Neural cell (in vitro differentiated cells): ENCODE measurements at regions not wholly inside any gene's neighbourhood (a gene's known extent, or its start where the extent isn't known, plus 50 kb on each side); places are given as distances from the start of the nearest gene placed in this dataset.

Experiments
- H2AFZ ChIP-seq: fragments of 200-600, 300-800 bp; sonication (generic), shearing (Covaris generic); 2 replicates; pipeline ENCODE4 v1.6.0; 2014; ENCODE audit warnings: low read depth, mild to moderate bottlenecking, antibody characterized with exemption, low read length, moderate library complexity
- H3F3A ChIP-seq: fragments of 200-600 bp; shearing (Covaris generic); 2 replicates; pipeline ENCODE4 v1.6.1; 2016; ENCODE audit warnings: mild to moderate bottlenecking, moderate library complexity, mixed read lengths, antibody characterized with exemption, low read length; ENCODE audit not compliant: insufficient read depth, poor library complexity, severe bottlenecking
- H3K27ac ChIP-seq: fragments of 200-600, 300-800 bp; sonication (generic), shearing (Covaris generic); 2 replicates; pipeline ENCODE4 v1.5.1; 2014; ENCODE audit warnings: mild to moderate bottlenecking, low read length, moderate library complexity
- H3K27me3 ChIP-seq: fragments of 300-800, 200-600 bp; sonication (generic), shearing (Covaris generic); 2 replicates; pipeline ENCODE4 v1.6.0; 2014; ENCODE audit warnings: mild to moderate bottlenecking, low read depth, low read length, moderate library complexity; ENCODE audit not compliant: insufficient read depth
- H3K36me3 ChIP-seq: fragments of 300-800, 200-600 bp; sonication (generic), shearing (Covaris generic); 2 replicates; pipeline ENCODE4 v1.5.1; 2014; ENCODE audit warnings: mild to moderate bottlenecking, antibody characterized with exemption, low read length, moderate library complexity; ENCODE audit not compliant: insufficient read depth
- H3K4me2 ChIP-seq: fragments of 300-800, 200-600 bp; sonication (generic), shearing (Covaris generic); 2 replicates; pipeline ENCODE4 v1.6.0; 2014; ENCODE audit warnings: mild to moderate bottlenecking, low read length
- H3K4me3 ChIP-seq: fragments of 300-800, 200-600 bp; sonication (generic), shearing (Covaris generic); 2 replicates; pipeline ENCODE4 v1.5.1; 2014; ENCODE audit warnings: mild to moderate bottlenecking, low read length, moderate library complexity
- H3K79me2 ChIP-seq: fragments of 200-600 bp; shearing (Covaris generic); replicated peaks from 2 replicates; pipeline ENCODE4 v1.6.0; 2014; ENCODE audit warnings: mild to moderate bottlenecking, low read length, moderate library complexity; ENCODE audit not compliant: insufficient read depth
- H3K9ac ChIP-seq: fragments of 300-800, 200-600 bp; sonication (generic), shearing (Covaris generic); 2 replicates; pipeline ENCODE4 v1.6.1; 2016; ENCODE audit warnings: mild to moderate bottlenecking, low read length, mixed read lengths
- H3K9me2 ChIP-seq: fragments of 200-600 bp; shearing (Covaris generic); 2 replicates; pipeline ENCODE4 v1.6.1; 2016; ENCODE audit warnings: mild to moderate bottlenecking, low read length, mixed read lengths; ENCODE audit not compliant: insufficient read depth
- H3K9me3 ChIP-seq: fragments of 200-600, 300-800 bp; sonication (generic), shearing (Covaris generic); 2 replicates; pipeline ENCODE4 v1.6.1; 2016; ENCODE audit warnings: mild to moderate bottlenecking, mixed run types, low read length, moderate library complexity, mixed read lengths
- H4K20me1 ChIP-seq: fragments of 200-600 bp; shearing (Covaris generic); 2 replicates; pipeline ENCODE4 v1.6.1; 2016; ENCODE audit warnings: mild to moderate bottlenecking, mixed run types; ENCODE audit not compliant: insufficient read depth
- EP300 ChIP-seq: fragments of 450-650 bp; conservative IDR thresholded peaks from 2 replicates; pipeline ENCODE4 v1.6.1; 2014; ENCODE audit warnings: antibody characterized with exemption, mild to moderate bottlenecking, moderate library complexity; ENCODE audit not compliant: poor library complexity, severe bottlenecking
- EZH2 ChIP-seq: fragments of 200-600, 300-800 bp; shearing (Covaris generic), sonication (generic); IDR thresholded peaks from 2 replicates; pipeline ENCODE4 v1.6.1; 2014; ENCODE audit warnings: antibody characterized with exemption, low read length, borderline replicate concordance, mild to moderate bottlenecking; ENCODE audit not compliant: insufficient read depth, poor library complexity, severe bottlenecking
- MXI1 ChIP-seq: fragments of 450-650 bp; conservative IDR thresholded peaks from 2 replicates; pipeline ENCODE4 v1.6.1; 2014; ENCODE audit warnings: antibody characterized with exemption, mild to moderate bottlenecking; ENCODE audit not compliant: poor library complexity, severe bottlenecking
- POLR2AphosphoS5 ChIP-seq: IDR thresholded peaks from 2 replicates; pipeline ENCODE4 v1.6.1; 2012
- RAD21 ChIP-seq: fragments of 450-650 bp; conservative IDR thresholded peaks from 2 replicates; pipeline ENCODE4 v1.6.1; 2014; ENCODE audit warnings: antibody characterized with exemption, mild to moderate bottlenecking, moderate library complexity
- SMC3 ChIP-seq: fragments of 450-650 bp; conservative IDR thresholded peaks from 2 replicates; pipeline ENCODE4 v1.6.1; 2014; ENCODE audit warnings: antibody characterized with exemption, mild to moderate bottlenecking, moderate library complexity; ENCODE audit not compliant: poor library complexity
- TAF1 ChIP-seq: IDR thresholded peaks from 2 replicates; pipeline ENCODE4 v1.6.1; 2012; ENCODE audit warnings: low read depth
- TF ChIP-seq, protein P1 (sequence below): fragments of 450-650 bp; IDR thresholded peaks from 2 replicates; pipeline ENCODE4 v1.5.1; 2014; ENCODE audit warnings: antibody characterized with exemption, mild to moderate bottlenecking, moderate library complexity; ENCODE audit not compliant: poor library complexity, severe bottlenecking
- TF ChIP-seq, protein P2 (sequence below): IDR thresholded peaks from 2 replicates; pipeline ENCODE4 v1.6.1; 2012; ENCODE audit warnings: borderline replicate concordance

GRCh38 chr10:83919187-83919586 lies 220.1 kb upstream of the GHITM start:
- Histone ChIP-seq H3K9me3 (no peaks in the 10 kb centered on the region), H3K36me3 (no peaks in the 10 kb centered on the region), H3K4me2 (no peak overlapping the region), H3F3A (no peaks in the 10 kb centered on the region), H3K9me2 (no peaks in the 10 kb centered on the region), H4K20me1 (no peaks in the 10 kb centered on the region), H2AFZ (no peak overlapping the region), H3K27ac (no peak overlapping the region), H3K79me2 (no peaks in the 10 kb centered on the region), H3K27me3 (no peaks in the 10 kb centered on the region), H3K4me3 (no peak overlapping the region), H3K9ac (no peak overlapping the region)
- TF ChIP-seq MXI1 (no peak), EZH2 (no peak), RAD21 (no peak), EP300 (no peak), TAF1 (no peak), SMC3 (no peak), POLR2AphosphoS5 (no peak)
- TF ChIP-seq, protein P1, sequence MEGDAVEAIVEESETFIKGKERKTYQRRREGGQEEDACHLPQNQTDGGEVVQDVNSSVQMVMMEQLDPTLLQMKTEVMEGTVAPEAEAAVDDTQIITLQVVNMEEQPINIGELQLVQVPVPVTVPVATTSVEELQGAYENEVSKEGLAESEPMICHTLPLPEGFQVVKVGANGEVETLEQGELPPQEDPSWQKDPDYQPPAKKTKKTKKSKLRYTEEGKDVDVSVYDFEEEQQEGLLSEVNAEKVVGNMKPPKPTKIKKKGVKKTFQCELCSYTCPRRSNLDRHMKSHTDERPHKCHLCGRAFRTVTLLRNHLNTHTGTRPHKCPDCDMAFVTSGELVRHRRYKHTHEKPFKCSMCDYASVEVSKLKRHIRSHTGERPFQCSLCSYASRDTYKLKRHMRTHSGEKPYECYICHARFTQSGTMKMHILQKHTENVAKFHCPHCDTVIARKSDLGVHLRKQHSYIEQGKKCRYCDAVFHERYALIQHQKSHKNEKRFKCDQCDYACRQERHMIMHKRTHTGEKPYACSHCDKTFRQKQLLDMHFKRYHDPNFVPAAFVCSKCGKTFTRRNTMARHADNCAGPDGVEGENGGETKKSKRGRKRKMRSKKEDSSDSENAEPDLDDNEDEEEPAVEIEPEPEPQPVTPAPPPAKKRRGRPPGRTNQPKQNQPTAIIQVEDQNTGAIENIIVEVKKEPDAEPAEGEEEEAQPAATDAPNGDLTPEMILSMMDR = no peak
- TF ChIP-seq, protein P2, sequence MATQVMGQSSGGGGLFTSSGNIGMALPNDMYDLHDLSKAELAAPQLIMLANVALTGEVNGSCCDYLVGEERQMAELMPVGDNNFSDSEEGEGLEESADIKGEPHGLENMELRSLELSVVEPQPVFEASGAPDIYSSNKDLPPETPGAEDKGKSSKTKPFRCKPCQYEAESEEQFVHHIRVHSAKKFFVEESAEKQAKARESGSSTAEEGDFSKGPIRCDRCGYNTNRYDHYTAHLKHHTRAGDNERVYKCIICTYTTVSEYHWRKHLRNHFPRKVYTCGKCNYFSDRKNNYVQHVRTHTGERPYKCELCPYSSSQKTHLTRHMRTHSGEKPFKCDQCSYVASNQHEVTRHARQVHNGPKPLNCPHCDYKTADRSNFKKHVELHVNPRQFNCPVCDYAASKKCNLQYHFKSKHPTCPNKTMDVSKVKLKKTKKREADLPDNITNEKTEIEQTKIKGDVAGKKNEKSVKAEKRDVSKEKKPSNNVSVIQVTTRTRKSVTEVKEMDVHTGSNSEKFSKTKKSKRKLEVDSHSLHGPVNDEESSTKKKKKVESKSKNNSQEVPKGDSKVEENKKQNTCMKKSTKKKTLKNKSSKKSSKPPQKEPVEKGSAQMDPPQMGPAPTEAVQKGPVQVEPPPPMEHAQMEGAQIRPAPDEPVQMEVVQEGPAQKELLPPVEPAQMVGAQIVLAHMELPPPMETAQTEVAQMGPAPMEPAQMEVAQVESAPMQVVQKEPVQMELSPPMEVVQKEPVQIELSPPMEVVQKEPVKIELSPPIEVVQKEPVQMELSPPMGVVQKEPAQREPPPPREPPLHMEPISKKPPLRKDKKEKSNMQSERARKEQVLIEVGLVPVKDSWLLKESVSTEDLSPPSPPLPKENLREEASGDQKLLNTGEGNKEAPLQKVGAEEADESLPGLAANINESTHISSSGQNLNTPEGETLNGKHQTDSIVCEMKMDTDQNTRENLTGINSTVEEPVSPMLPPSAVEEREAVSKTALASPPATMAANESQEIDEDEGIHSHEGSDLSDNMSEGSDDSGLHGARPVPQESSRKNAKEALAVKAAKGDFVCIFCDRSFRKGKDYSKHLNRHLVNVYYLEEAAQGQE = no peak

DNA sequence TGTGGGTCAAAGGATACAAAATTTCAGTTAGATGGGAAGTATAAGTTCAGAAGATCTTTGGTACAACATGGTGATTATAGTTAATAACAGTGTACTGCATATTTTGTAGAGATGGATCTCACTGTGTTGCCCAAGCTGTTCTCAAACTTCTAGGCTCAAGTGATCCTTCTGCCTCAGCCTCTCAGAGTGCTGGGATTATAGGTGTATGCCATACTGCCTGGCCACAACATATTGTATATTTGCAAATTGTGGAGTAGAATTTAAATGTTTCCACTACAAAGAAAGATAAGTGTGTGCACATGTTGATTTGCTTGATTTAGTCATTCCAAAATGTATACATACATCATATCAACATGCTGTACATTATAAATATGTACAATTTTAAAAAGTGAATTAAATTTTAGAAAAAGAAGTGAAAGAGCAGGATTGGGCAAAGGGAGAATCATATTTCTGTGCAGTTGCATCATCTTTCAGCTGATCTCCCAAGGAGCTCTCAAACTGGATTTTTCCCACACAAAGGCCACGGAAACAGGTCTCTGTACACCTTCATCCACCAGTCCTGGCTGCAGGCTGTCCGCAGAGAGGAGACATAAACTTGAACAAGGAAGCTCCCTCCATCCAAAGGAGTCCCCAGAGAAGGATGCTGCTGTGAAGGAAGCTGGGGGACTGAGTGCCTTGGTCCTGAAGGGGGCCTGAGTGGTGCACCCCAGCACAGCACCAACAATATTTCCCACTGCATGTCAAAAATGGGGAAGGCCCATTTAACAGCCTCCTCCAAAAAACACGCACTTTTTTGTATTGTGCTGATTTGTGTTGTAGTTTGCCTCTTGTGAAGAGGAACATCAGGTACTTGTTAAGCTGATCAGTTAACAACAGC lies 217.1 kb upstream of the GHITM start:
- Histone ChIP-seq H3K79me2 (no peaks in the 10 kb centered on the region), H3K27ac (no peak overlapping the region), H3K4me2 (no peak overlapping the region), H4K20me1 (no peaks in the 10 kb centered on the region), H3K9ac (no peak overlapping the region), H3F3A (no peaks in the 10 kb centered on the region), H3K4me3 (no peak overlapping the region), H3K27me3 (no peaks in the 10 kb centered on the region), H2AFZ (no peak overlapping the region), H3K36me3 (no peaks in the 10 kb centered on the region), H3K9me2 (no peaks in the 10 kb centered on the region), H3K9me3 (no peaks in the 10 kb centered on the region)
- TF ChIP-seq POLR2AphosphoS5 (no peak), TAF1 (no peak), RAD21 (no peak), EZH2 (no peak)
- TF ChIP-seq, protein P1 = no peak
